A673 (cell line): ENCODE measurements at regions not wholly inside any gene's neighbourhood (a gene's known extent, or its start where the extent isn't known, plus 50 kb on each side); places are given as distances from the start of the nearest gene placed in this dataset.
"Not testable (repeated sequence)": the region's sequence is repeated elsewhere in the genome, so short reads cannot be mapped to it uniquely, and the experiment has no call there.

ENCODE experiments used
- BruUV-seq: library from RNA; stranded (reverse); fragments of 400-500 nt; replicated peaks from 2 replicates; lab custom pipeline; 2021; lab: Mats Ljungman, UMichigan
- CTCF ChIA-PET: fragments of 300-600 bp; sonication (Branson Sonifier 250); formaldehyde crosslinking; loops from one replicate; lab custom pipeline; 2022; ENCODE audit warnings: antibody characterized with exemption; lab: Charles Lee
- POLR2A ChIA-PET: fragments of 300-600 bp; sonication (Branson Sonifier 250); formaldehyde crosslinking; loops from one replicate; lab custom pipeline; 2022; ENCODE audit warnings: antibody characterized with exemption; ENCODE audit not compliant: low non-redundant PET; lab: Charles Lee
- DNase-seq: peaks from one replicate; pipeline ENCODE4 v3.0.0-alpha.2; 2015; ENCODE audit warnings: low spot score
- H3K27ac ChIP-seq: fragments of 200-600 bp; sonication (generic); 2 replicates; pipeline ENCODE4 v1.5.1; 2016; ENCODE audit warnings: mixed run types, low read depth, mild to moderate bottlenecking, mixed read lengths, antibody characterized with exemption, low read length; ENCODE audit not compliant: poor library complexity, severe bottlenecking
- H3K27me3 ChIP-seq: fragments of 200-600 bp; sonication (generic); replicated peaks from 2 replicates; pipeline ENCODE4 v1.6.1; 2017; ENCODE audit warnings: mixed run types, low read depth, mild to moderate bottlenecking, mixed read lengths, antibody characterized with exemption, low read length; ENCODE audit not compliant: insufficient read depth, poor library complexity
- H3K36me3 ChIP-seq: fragments of 200-600 bp; sonication (generic); 2 replicates; pipeline ENCODE4 v1.6.1; 2016; ENCODE audit warnings: mixed run types, mild to moderate bottlenecking, mixed read lengths, antibody characterized with exemption, low read length; ENCODE audit not compliant: insufficient read depth, poor library complexity, severe bottlenecking
- H3K4me1 ChIP-seq: fragments of 200-600 bp; sonication (generic); 2 replicates; pipeline ENCODE4 v1.6.1; 2017; ENCODE audit warnings: mixed run types, mild to moderate bottlenecking, mixed read lengths, antibody characterized with exemption, low read length; ENCODE audit not compliant: insufficient read depth, poor library complexity, severe bottlenecking
- H3K4me3 ChIP-seq: fragments of 200-600 bp; sonication (generic); 2 replicates; pipeline ENCODE4 v1.5.1; 2016; ENCODE audit warnings: low read depth, mixed run types, mild to moderate bottlenecking, mixed read lengths, low read length; ENCODE audit not compliant: poor library complexity, severe bottlenecking
- H3K9me3 ChIP-seq: fragments of 200-600 bp; sonication (generic); 2 replicates; pipeline ENCODE4 v1.6.1; 2016; ENCODE audit warnings: mixed run types, low read depth, mild to moderate bottlenecking, mixed read lengths, antibody characterized with exemption, low read length; ENCODE audit not compliant: poor library complexity, severe bottlenecking
- EZH2 ChIP-seq: fragments of 200-600 bp; sonication (generic); IDR thresholded peaks from 2 replicates; pipeline ENCODE4 v1.6.1; 2017; ENCODE audit warnings: borderline replicate concordance, low read depth, mild to moderate bottlenecking, mixed read lengths, antibody characterized with exemption, low read length; ENCODE audit not compliant: poor library complexity, severe bottlenecking
- intact Hi-C: fragments of 100-400 bp; cut with micrococcal nuclease; formaldehyde crosslinking; loops from one replicate; pipeline ENCODE4 v1.10.0; 2022; ENCODE audit not compliant: unreplicated experiment
- TF ChIP-seq, protein P1 (sequence below): fragments of 300-800, 200-600 bp; sonication (generic); conservative IDR thresholded peaks from 2 replicates; pipeline ENCODE4 v1.5.1; 2017; ENCODE audit warnings: low read depth, mild to moderate bottlenecking, antibody characterized with exemption, low read length, moderate library complexity, mixed read lengths

GRCh38 chr6:48511378-48511777 is 400.4 kb upstream of the PTCHD4 start:
- Histone ChIP-seq H3K9me3 (no peaks in the 10 kb centered on the region), H3K27me3 (no peaks in the 10 kb centered on the region), H3K27ac (no peak overlapping the region), H3K4me1 (no peaks in the 10 kb centered on the region), H3K4me3 (no peak overlapping the region), H3K36me3 (no peaks in the 10 kb centered on the region)
- CTCF ChIA-PET = no interaction called here
- no peak for TF ChIP-seq EZH2
- TF ChIP-seq, protein P1, sequence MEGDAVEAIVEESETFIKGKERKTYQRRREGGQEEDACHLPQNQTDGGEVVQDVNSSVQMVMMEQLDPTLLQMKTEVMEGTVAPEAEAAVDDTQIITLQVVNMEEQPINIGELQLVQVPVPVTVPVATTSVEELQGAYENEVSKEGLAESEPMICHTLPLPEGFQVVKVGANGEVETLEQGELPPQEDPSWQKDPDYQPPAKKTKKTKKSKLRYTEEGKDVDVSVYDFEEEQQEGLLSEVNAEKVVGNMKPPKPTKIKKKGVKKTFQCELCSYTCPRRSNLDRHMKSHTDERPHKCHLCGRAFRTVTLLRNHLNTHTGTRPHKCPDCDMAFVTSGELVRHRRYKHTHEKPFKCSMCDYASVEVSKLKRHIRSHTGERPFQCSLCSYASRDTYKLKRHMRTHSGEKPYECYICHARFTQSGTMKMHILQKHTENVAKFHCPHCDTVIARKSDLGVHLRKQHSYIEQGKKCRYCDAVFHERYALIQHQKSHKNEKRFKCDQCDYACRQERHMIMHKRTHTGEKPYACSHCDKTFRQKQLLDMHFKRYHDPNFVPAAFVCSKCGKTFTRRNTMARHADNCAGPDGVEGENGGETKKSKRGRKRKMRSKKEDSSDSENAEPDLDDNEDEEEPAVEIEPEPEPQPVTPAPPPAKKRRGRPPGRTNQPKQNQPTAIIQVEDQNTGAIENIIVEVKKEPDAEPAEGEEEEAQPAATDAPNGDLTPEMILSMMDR = no peak
- BruUV-seq = no TSS peak
- intact Hi-C loops = no loop called here
- no peak for DNase-seq
- POLR2A ChIA-PET = no interaction called here

- no peak for DNase-seq
- ChIA-PET POLR2A (no interaction called here), CTCF (no interaction called here)
- no peak overlapping the region for H3K4me3 ChIP-seq
- H3K27me3 ChIP-seq = no peaks in the 10 kb centered on the region
- no peak overlapping the region for H3K27ac ChIP-seq
- H3K36me3 ChIP-seq = no peaks in the 10 kb centered on the region
- BruUV-seq = no TSS peak
- no peaks in the 10 kb centered on the region for H3K4me1 ChIP-seq
- no peak for TF ChIP-seq EZH2
- TF ChIP-seq, protein P1 = no peak
- intact Hi-C loops = no loop called here
- no peaks in the 10 kb centered on the region for H3K9me3 ChIP-seq
Measured at GRCh38 chr6:48505621-48506020, 394.6 kb upstream of the PTCHD4 start.

DNA sequence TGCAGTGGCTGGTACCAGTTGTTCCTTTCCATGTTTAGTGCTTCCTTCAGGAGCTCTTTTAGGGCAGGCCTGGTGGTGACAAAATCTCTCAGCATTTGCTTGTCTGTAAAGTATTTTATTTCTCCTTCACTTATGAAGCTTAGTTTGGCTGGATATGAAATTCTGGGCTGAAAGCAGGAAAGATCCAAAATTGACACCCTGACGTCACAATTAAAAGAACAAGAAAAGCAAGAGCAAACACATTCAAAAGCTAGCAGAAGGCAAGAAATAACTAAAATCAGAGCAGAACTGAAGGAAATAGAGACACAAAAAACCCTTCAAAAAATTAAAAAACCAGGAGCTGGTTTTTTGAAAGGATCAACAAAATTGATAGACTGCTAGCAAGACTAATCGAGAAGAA is 382.4 kb upstream of the PTCHD4 start:
- H3K9me3 ChIP-seq, H3K4me1 ChIP-seq, BruUV-seq, POLR2A ChIA-PET, intact Hi-C loops, H3K27me3 ChIP-seq, H3K27ac ChIP-seq, DNase-seq, CTCF ChIA-PET, H3K4me3 ChIP-seq, H3K36me3 ChIP-seq: not testable (repeated sequence)

DNA sequence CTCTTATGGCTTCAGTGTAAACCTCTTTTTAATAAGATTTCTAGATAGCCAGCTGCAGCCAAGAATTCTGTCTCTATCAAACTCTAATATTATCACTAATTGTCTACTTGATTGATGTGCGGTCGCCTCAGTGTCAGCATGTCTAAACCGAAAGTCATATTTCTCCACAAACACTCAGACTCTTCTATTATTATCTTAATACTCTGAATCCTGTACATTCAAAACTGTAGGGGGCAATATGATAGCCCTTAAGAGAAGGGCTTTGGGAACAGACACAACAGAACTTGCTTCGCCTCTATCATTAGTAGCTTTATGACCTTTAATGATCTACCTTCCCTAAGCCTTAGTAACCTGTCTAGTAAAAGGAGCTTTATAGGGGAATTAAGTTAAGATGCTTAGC is 379.7 kb upstream of the PTCHD4 start:
- Histone ChIP-seq H3K36me3 (no peaks in the 10 kb centered on the region), H3K27ac (no peak overlapping the region), H3K4me1 (no peaks in the 10 kb centered on the region), H3K4me3 (no peak overlapping the region), H3K27me3 (no peaks in the 10 kb centered on the region), H3K9me3 (no peaks in the 10 kb centered on the region)
- no peak for DNase-seq
- intact Hi-C loops = no loop called here
- ChIA-PET CTCF (no interaction called here), POLR2A (no interaction called here)
- TF ChIP-seq, protein P1 = no peak
- no peak for TF ChIP-seq EZH2
- BruUV-seq = no TSS peak
